ENCODE measurements at regions not wholly inside any gene's neighbourhood (a gene's known extent, or its start where the extent isn't known, plus 50 kb on each side); places are given as distances from the start of the nearest gene placed in this dataset.
"Not testable (repeated sequence)": the region's sequence is repeated elsewhere in the genome, so short reads cannot be mapped to it uniquely, and the experiment has no call there.

DNA sequence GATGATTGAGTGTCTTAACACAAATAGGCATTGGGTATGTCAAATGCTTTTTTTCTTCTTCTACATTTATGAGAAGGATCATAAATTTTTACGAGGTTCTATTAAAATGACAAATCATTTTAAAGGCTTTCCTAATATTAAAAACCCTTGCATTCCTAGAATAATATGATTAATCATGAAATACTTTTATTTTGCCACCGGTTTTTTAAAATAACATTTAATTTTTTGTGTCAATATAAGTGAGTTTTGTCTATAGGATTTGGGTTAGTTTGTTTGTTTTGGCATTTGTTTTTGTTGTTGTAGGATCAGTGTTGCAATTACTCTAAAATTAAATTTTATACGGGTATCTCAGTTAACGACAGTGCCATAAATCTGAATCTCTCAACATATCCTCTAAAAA, 169.7 kb upstream of the STK26 start:
- WGBS (ENCODE audit: insufficient coverage) = 88% methylated on average over 2 of the region's 4 CpGs
- Histone ChIP-seq H3K9me3 (ENCODE audit: control extremely low read depth in 1 of 5, control insufficient read depth in 4 of 5, insufficient read depth in 2 of 5, low read depth in 1 of 5, low read length in 4 of 5) (no peaks in the 10 kb centered on the region), H3K4me3 (ENCODE audit: control insufficient read depth in 1 of 7, extremely low read depth in 1 of 7, insufficient read depth in 4 of 7, low read depth in 2 of 7, low read length in 6 of 7) (no peak overlapping the region), H3K4me1 (ENCODE audit: control extremely low read depth in 1 of 4, control insufficient read depth in 4 of 4, insufficient read depth in 4 of 4, low read length in 3 of 4) (no peaks in the 10 kb centered on the region), H3K27me3 (replicated peaks in 2 of 5; ENCODE audit: control insufficient read depth in 4 of 5, insufficient read depth in 5 of 5, low read length in 4 of 5) (peaks cover 0 to 13% (median 0%) of the 10 kb centered on the region in 5 experiments), H3K27ac (ENCODE audit: insufficient read depth in 1 of 2, low read depth in 1 of 2, low read length in 2 of 2, poor library complexity in 1 of 2, severe bottlenecking in 2 of 2) (no peak overlapping the region), H3K36me3 (ENCODE audit: control insufficient read depth in 4 of 4, insufficient read depth in 4 of 4, low read length in 3 of 4) (no peaks in the 10 kb centered on the region)
- DNase-seq = no peak
- CTCF ChIA-PET = interaction anchor here (1.1 to 2.1 kb wide), 4 partner anchors 8 to 366 kb away, joined by 3 to 15 read pairs (median 6); partner anchors contain the start of gene RAP2C
- POLR2A ChIA-PET = no interaction called here

DNA sequence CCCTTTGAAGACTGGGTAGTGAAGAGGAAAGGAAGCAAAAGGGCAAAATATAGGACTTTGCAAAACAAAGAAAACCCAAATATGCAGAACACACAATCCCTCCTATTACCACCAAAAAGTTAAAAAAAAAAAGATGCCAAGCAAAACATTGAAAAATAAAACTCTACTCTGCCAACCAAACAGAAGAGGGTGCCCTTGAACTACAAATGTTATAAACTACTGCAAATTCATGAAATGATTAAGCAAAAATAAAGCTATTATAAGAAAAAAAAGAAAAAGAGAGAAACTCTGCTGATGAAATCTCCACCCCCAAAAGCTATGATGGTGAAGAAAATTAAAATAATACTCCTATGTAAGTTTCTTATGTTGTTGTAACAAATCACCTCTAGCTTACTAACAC, 168.5 kb upstream of the STK26 start:
- Histone ChIP-seq H3K9me3 (ENCODE audit: control extremely low read depth in 1 of 5, control insufficient read depth in 4 of 5, insufficient read depth in 2 of 5, low read depth in 1 of 5, low read length in 4 of 5) (no peaks in the 10 kb centered on the region), H3K36me3 (ENCODE audit: control insufficient read depth in 4 of 4, insufficient read depth in 4 of 4, low read length in 3 of 4) (no peaks in the 10 kb centered on the region), H3K4me1 (ENCODE audit: control extremely low read depth in 1 of 4, control insufficient read depth in 4 of 4, insufficient read depth in 4 of 4, low read length in 3 of 4) (no peaks in the 10 kb centered on the region), H3K27ac (ENCODE audit: insufficient read depth in 1 of 2, low read depth in 1 of 2, low read length in 2 of 2, poor library complexity in 1 of 2, severe bottlenecking in 2 of 2) (no peak overlapping the region), H3K4me3 (ENCODE audit: control insufficient read depth in 1 of 7, extremely low read depth in 1 of 7, insufficient read depth in 4 of 7, low read depth in 2 of 7, low read length in 6 of 7) (no peak overlapping the region), H3K27me3 (replicated peaks in 2 of 5; ENCODE audit: control insufficient read depth in 4 of 5, insufficient read depth in 5 of 5, low read length in 4 of 5) (peaks cover 0 to 15% (median 0%) of the 10 kb centered on the region in 5 experiments)
- peak; percentile 67 to 86 (median 82) for DNase-seq
- POLR2A ChIA-PET = interaction anchor here (0.8 kb wide), 1 partner anchor 217 kb away, joined by 3 read pairs; no protein-coding TSS in a partner anchor
- CTCF ChIA-PET = interaction anchor here (0.6 to 2.1 kb wide), 10 partner anchors 24 to 760 kb away, joined by 3 to 15 read pairs (median 4); partner anchors contain the start of gene RAP2C

DNA sequence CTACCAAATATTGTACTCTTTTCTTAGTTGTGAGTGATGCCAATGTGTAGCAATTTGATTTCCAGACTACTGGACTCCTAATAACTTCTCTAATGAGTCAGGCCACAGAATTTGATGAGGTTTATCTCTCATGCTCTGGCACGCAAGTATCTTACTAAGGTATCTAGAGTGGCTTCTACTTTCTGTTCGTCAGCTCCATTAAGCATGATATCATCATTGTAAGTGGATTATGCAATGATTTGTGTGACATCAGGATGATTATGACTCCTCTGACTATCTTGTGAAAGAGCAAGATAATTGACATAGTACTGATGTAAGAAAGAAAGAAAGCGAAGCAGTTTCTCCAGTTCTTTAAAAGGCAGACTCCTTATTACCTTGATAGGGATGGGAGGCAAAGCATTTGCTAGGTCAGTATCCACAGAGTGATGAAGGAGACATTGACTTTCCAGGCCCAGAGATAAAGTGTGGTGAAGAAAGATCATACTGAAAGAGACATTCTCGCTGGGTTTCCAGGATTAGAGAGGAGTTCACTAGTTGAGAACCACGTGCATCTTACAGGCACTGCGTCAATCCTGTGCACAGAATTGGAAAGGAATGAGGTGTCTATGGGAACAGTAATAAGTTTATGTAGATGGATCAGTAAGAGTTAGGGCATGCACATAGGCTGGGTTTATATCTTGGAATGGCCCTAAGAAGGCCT, 161.9 kb upstream of the STK26 start:
- Histone ChIP-seq H3K4me3 (ENCODE audit: control insufficient read depth in 1 of 7, extremely low read depth in 1 of 7, insufficient read depth in 4 of 7, low read depth in 2 of 7, low read length in 6 of 7) (no peak overlapping the region), H3K27me3 (replicated peaks in 2 of 5; ENCODE audit: control insufficient read depth in 4 of 5, insufficient read depth in 5 of 5, low read length in 4 of 5) (peaks cover 0 to 29% (median 0%) of the 10 kb centered on the region in 5 experiments), H3K9me3 (ENCODE audit: control extremely low read depth in 1 of 5, control insufficient read depth in 4 of 5, insufficient read depth in 2 of 5, low read depth in 1 of 5, low read length in 4 of 5) (no peaks in the 10 kb centered on the region), H3K36me3 (ENCODE audit: control insufficient read depth in 4 of 4, insufficient read depth in 4 of 4, low read length in 3 of 4) (no peaks in the 10 kb centered on the region), H3K4me1 (ENCODE audit: control extremely low read depth in 1 of 4, control insufficient read depth in 4 of 4, insufficient read depth in 4 of 4, low read length in 3 of 4) (no peaks in the 10 kb centered on the region), H3K27ac (ENCODE audit: insufficient read depth in 1 of 2, low read depth in 1 of 2, low read length in 2 of 2, poor library complexity in 1 of 2, severe bottlenecking in 2 of 2) (no peak overlapping the region)
- ChIA-PET POLR2A (no interaction called here), CTCF (no interaction called here)
- WGBS (ENCODE audit: insufficient coverage) = 83% methylated on average over 6 of the region's 6 CpGs
- DNase-seq = no peak

DNA sequence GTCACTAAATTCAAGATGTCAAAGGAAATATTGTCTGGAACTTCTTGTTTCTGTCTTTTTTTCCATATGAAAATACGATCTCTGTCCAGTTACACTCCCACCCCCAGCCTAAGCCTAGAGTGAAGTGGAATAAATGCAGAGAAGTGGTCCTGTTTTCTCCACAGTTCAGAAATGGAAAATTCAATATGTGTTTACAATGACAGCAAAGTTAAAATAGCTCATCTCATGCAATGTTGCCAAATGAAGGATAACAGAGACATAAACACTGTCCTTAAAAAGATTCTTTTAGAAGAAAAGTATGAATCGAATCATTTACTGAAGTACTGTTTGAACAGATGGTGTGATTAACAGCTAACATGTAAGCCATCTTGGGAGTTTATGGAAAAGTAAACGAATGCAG, 160.8 kb upstream of the STK26 start:
- Histone ChIP-seq H3K9me3 (ENCODE audit: control extremely low read depth in 1 of 5, control insufficient read depth in 4 of 5, insufficient read depth in 2 of 5, low read depth in 1 of 5, low read length in 4 of 5) (no peaks in the 10 kb centered on the region), H3K4me3 (ENCODE audit: control insufficient read depth in 1 of 7, extremely low read depth in 1 of 7, insufficient read depth in 4 of 7, low read depth in 2 of 7, low read length in 6 of 7) (no peak overlapping the region), H3K4me1 (ENCODE audit: control extremely low read depth in 1 of 4, control insufficient read depth in 4 of 4, insufficient read depth in 4 of 4, low read length in 3 of 4) (no peaks in the 10 kb centered on the region), H3K36me3 (ENCODE audit: control insufficient read depth in 4 of 4, insufficient read depth in 4 of 4, low read length in 3 of 4) (no peaks in the 10 kb centered on the region), H3K27me3 (replicated peaks in 2 of 5; ENCODE audit: control insufficient read depth in 4 of 5, insufficient read depth in 5 of 5, low read length in 4 of 5) (peaks cover 0 to 29% (median 0%) of the 10 kb centered on the region in 5 experiments), H3K27ac (ENCODE audit: insufficient read depth in 1 of 2, low read depth in 1 of 2, low read length in 2 of 2, poor library complexity in 1 of 2, severe bottlenecking in 2 of 2) (no peak overlapping the region)
- ChIA-PET POLR2A (no interaction called here), CTCF (no interaction called here)
- whole genome bisulfite sequencing (ENCODE audit: insufficient coverage) = no CpG with 5 or more reads among the region's 3 CpGs
- no peak for DNase-seq

DNA sequence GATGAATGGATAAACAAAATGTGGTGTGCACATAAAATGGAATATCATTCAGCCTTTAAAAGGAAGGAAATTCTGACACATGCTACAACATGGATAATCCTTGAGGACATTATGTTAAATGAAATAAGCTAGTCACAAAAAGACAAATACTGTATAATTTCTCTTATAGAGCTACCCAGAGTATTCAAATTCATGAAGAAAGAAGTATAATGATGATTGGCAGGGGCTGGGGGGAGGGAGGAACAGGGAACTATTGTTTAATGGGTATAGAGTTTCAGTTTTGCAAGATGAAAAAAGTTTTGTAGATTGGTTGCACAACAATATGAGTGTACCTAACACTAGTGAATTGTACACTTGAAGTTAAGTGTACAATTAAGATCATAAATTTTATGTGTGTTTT, 153.9 kb upstream of the STK26 start:
- POLR2A ChIA-PET = no interaction called here

DNA sequence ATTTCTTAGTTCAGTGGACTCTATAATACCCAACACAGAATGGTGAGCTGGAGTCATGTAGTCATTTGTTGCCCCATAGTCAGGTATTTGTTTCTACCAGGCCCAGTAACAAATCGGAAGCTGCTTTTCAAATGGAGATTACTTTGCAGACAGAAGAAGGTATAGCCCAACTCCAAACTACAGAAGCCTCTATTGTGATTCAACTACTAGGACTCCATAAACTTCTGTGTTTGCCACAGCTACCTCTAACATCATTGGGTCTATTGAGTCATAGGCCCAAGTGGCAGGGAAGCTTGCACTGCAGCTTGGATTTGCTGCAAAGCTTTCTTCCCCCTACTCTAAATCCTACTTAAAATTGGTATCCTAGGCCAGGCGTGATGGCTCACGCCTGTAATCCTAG, 148.8 kb upstream of the STK26 start:
- no peaks in the 10 kb centered on the region for H3K4me1 ChIP-seq (ENCODE audit: control extremely low read depth in 1 of 4, control insufficient read depth in 4 of 4, insufficient read depth in 4 of 4, low read length in 3 of 4)
- peaks cover 0 to 4% (median 0%) of the 10 kb centered on the region in 5 experiments for H3K27me3 ChIP-seq (replicated peaks in 2 of 5; ENCODE audit: control insufficient read depth in 4 of 5, insufficient read depth in 5 of 5, low read length in 4 of 5)
- H3K4me3 ChIP-seq (ENCODE audit: control insufficient read depth in 1 of 7, extremely low read depth in 1 of 7, insufficient read depth in 4 of 7, low read depth in 2 of 7, low read length in 6 of 7) = no peak overlapping the region
- no peak overlapping the region for H3K27ac ChIP-seq (ENCODE audit: insufficient read depth in 1 of 2, low read depth in 1 of 2, low read length in 2 of 2, poor library complexity in 1 of 2, severe bottlenecking in 2 of 2)
- H3K9me3 ChIP-seq (ENCODE audit: control extremely low read depth in 1 of 5, control insufficient read depth in 4 of 5, insufficient read depth in 2 of 5, low read depth in 1 of 5, low read length in 4 of 5) = no peaks in the 10 kb centered on the region
- no peak for DNase-seq
- WGBS (ENCODE audit: insufficient coverage) = no CpG with 5 or more reads among the region's 3 CpGs
- no peaks in the 10 kb centered on the region for H3K36me3 ChIP-seq (ENCODE audit: control insufficient read depth in 4 of 4, insufficient read depth in 4 of 4, low read length in 3 of 4)
- POLR2A ChIA-PET = no interaction called here
- CTCF ChIA-PET = interaction anchor here (1.7 kb wide), 1 partner anchor 22 kb away, joined by 4 read pairs; no protein-coding TSS in a partner anchor

More for the DNA sequence above, 153.9 kb upstream of the STK26 start:
- no peak overlapping the region for H3K4me3 ChIP-seq (ENCODE audit: control insufficient read depth in 1 of 7, extremely low read depth in 1 of 7, insufficient read depth in 4 of 7, low read depth in 2 of 7, low read length in 6 of 7)
- no peak overlapping the region for H3K27ac ChIP-seq (ENCODE audit: insufficient read depth in 1 of 2, low read depth in 1 of 2, low read length in 2 of 2, poor library complexity in 1 of 2, severe bottlenecking in 2 of 2)
- no peak for DNase-seq
- no peaks in the 10 kb centered on the region for H3K9me3 ChIP-seq (ENCODE audit: control extremely low read depth in 1 of 5, control insufficient read depth in 4 of 5, insufficient read depth in 2 of 5, low read depth in 1 of 5, low read length in 4 of 5)
- no peaks in the 10 kb centered on the region for H3K36me3 ChIP-seq (ENCODE audit: control insufficient read depth in 4 of 4, insufficient read depth in 4 of 4, low read length in 3 of 4)
- H3K4me1 ChIP-seq (ENCODE audit: control extremely low read depth in 1 of 4, control insufficient read depth in 4 of 4, insufficient read depth in 4 of 4, low read length in 3 of 4) = no peaks in the 10 kb centered on the region
- peaks cover 0 to 6% (median 0%) of the 10 kb centered on the region in 5 experiments for H3K27me3 ChIP-seq (replicated peaks in 2 of 5; ENCODE audit: control insufficient read depth in 4 of 5, insufficient read depth in 5 of 5, low read length in 4 of 5)
- CTCF ChIA-PET = no interaction called here

DNA sequence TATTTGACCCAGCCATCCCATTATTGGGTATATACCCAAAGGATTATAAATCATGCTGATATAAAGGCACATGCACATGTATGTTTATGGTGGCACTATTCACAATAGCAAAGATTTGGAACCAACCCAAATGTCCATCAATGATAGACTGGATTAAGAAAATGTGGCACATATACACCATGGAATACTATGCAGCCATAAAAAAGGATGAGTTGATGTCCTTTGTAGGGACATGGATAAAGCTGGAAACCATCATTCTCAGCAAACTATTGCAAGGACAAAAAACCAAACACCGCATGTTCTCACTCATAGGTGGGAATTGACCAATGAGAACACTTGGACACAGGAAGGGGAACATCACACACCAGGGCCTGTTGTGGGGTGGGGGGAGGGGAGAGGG, 147.3 kb upstream of the STK26 start:
- H3K27ac ChIP-seq (ENCODE audit: insufficient read depth in 1 of 2, low read depth in 1 of 2, low read length in 2 of 2, poor library complexity in 1 of 2, severe bottlenecking in 2 of 2); H3K27me3 ChIP-seq (replicated peaks in 2 of 5; ENCODE audit: control insufficient read depth in 4 of 5, insufficient read depth in 5 of 5, low read length in 4 of 5); H3K4me1 ChIP-seq (ENCODE audit: control extremely low read depth in 1 of 4, control insufficient read depth in 4 of 4, insufficient read depth in 4 of 4, low read length in 3 of 4); CTCF ChIA-PET; H3K36me3 ChIP-seq (ENCODE audit: control insufficient read depth in 4 of 4, insufficient read depth in 4 of 4, low read length in 3 of 4); H3K9me3 ChIP-seq (ENCODE audit: control extremely low read depth in 1 of 5, control insufficient read depth in 4 of 5, insufficient read depth in 2 of 5, low read depth in 1 of 5, low read length in 4 of 5); POLR2A ChIA-PET; H3K4me3 ChIP-seq (ENCODE audit: control insufficient read depth in 1 of 7, extremely low read depth in 1 of 7, insufficient read depth in 4 of 7, low read depth in 2 of 7, low read length in 6 of 7); DNase-seq: not testable (repeated sequence)
- no CpG with 5 or more reads among the region's 1 CpG for WGBS (ENCODE audit: insufficient coverage)

All from common myeloid progenitor, CD34-positive (primary cell).